Astrocyte (in vitro differentiated cells and primary cell): ENCODE measurements at regions not wholly inside any gene's neighbourhood (a gene's known extent, or its start where the extent isn't known, plus 50 kb on each side); places are given as distances from the start of the nearest gene placed in this dataset.
"Not testable (repeated sequence)": the region's sequence is repeated elsewhere in the genome, so short reads cannot be mapped to it uniquely, and the experiment has no call there.

Experiments used
- CTCF ChIP-seq: IDR thresholded peaks from 2 replicates; pipeline ENCODE4 v1.5.1; 2011; ENCODE audit warnings: low read depth, mild to moderate bottlenecking, inconsistent platforms, low read length, moderate library complexity; ENCODE audit not compliant: insufficient read depth
- EZH2 ChIP-seq: IDR thresholded peaks from 2 replicates; pipeline ENCODE4 v1.6.1; 2012; ENCODE audit warnings: mild to moderate bottlenecking, low read length, inconsistent platforms; ENCODE audit not compliant: insufficient read depth

- not testable (repeated sequence) for TF ChIP-seq CTCF, EZH2
Measured at GRCh38 chr2:111484097-111484496, 363.4 kb downstream of the BCL2L11 start.
